ENCODE measurements at regions not wholly inside any gene's neighbourhood (a gene's known extent, or its start where the extent isn't known, plus 50 kb on each side); places are given as distances from the start of the nearest gene placed in this dataset.

- TF ChIP-seq POLR2A (IDR thresholded peaks at IDR 0.05) (no peak), CTCF (IDR thresholded peaks at IDR 0.05 in 4 of 5, conservative IDR thresholded peaks at IDR 0.05 in 1 of 5) (no peak)
These were observed 66.6 kb upstream of the ZNF722 start for GRCh38 chr7:63931985-63932577.

Data from gastrocnemius medialis (tissue), 4 donors.